ENCODE measurements at regions not wholly inside any gene's neighbourhood (a gene's known extent, or its start where the extent isn't known, plus 50 kb on each side); places are given as distances from the start of the nearest gene placed in this dataset.

DNA sequence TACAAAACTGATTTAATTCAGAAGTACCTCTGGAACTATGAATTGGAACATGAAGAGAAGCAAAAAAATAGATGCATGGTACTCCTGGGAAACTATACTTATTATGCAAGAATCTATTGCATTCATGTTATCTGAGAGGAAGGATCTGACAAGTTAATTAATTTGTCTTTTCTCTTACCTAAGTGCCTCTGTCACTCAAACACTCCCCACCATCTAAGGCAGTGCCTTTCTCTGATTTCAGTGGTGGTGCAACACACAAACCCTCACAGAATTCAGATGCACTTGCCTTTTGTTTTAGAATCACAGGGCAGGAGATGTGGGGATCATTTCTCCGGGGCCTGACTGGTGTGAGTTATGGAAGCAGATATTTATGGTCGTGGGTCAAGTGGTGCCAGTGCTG, 52.5 kb upstream of the C9orf72 start:
- Mint-ChIP-seq H3K4me3 (no peak overlapping the region), H3K36me3 (no peaks in the 10 kb centered on the region), H3K27ac (no peak overlapping the region), H3K9me3 (no peaks in the 10 kb centered on the region), H3K27me3 (ENCODE audit: low read depth in 3 of 3) (peaks cover 0 to 6% (median 4%) of the 10 kb centered on the region in 3 donors), H3K4me1 (no peaks in the 10 kb centered on the region)
- no peak for DNase-seq

DNA sequence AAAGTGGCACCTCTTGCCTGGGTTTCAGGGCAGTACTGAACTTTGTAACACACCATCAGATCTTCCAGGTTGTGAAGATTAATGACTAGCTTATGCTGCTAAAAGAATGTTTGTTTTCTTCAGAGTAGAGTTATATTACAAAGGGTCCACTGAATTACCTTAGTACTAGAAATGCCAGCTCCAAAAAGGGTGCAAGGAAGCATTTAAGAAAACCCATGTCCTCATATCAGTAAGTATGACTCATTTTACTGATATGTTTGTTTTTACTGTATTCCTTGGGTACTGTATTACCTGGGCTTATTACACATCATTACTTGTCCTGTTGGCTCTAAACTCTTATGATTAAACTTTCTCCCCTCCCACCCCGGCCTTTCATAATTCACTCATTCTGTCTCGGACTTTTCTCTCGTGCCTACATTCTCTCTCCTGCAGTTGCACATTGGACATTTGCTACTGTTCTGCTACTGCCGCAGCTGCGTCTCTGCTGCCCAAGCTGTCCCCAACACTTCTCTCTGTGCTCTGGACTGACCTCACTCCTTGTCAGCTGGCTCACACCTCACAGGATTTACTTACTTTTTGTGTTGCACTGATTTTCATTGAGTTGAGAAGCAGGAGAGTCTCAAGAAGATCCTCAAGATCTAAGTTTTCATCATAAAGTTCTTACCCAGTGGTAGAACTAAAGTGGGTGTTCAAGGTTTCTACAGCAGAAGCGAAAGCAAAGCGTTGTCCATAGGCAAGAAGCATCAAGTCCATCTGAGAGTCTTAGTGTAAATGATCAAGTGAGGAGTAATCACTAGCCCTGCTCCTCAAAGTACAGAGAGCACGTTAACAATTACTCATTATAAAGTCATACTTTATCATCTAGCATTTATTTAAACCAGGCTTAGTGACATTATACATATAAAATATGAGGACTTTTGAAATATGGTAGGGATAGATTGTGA, 53.2 kb upstream of the C9orf72 start:
- H3K4me3 Mint-ChIP-seq = no peak overlapping the region
- no peaks in the 10 kb centered on the region for H3K4me1 Mint-ChIP-seq
- H3K36me3 Mint-ChIP-seq = no peaks in the 10 kb centered on the region
- DNase-seq = no peak
- H3K27ac Mint-ChIP-seq = no peak overlapping the region
- H3K9me3 Mint-ChIP-seq = peaks cover 0 to 3% (median 0%) of the 10 kb centered on the region in 6 donors
- peaks cover 3 to 9% (median 6%) of the 10 kb centered on the region in 3 donors for H3K27me3 Mint-ChIP-seq (ENCODE audit: low read depth in 3 of 3)

DNA sequence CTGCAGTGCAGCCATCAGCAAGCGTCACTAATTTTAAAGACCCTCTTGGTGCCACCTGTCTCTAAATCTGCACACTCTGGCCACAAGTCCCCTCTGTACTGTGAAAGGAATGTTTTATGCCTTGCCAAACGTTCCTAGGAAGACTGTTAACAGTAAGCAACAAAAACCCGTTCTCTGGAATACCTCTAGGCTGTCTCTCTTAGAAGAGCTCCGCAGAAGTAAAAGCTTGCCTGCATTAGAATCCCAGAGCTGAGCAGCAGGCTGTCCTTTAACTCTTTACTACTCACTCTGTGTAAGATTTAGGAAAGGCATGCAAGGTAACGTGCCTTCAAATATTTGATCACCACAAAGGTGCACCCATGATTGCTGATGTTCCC, 53.9 kb upstream of the C9orf72 start:
- no peak overlapping the region for H3K4me3 Mint-ChIP-seq
- H3K27me3 Mint-ChIP-seq (ENCODE audit: low read depth in 3 of 3) = peaks cover 3 to 9% (median 6%) of the 10 kb centered on the region in 3 donors
- H3K9me3 Mint-ChIP-seq = peaks cover 0 to 5% (median 0%) of the 10 kb centered on the region in 6 donors
- H3K36me3 Mint-ChIP-seq = no peaks in the 10 kb centered on the region
- no peak overlapping the region for H3K27ac Mint-ChIP-seq
- no peaks in the 10 kb centered on the region for H3K4me1 Mint-ChIP-seq
- DNase-seq = no peak

DNA sequence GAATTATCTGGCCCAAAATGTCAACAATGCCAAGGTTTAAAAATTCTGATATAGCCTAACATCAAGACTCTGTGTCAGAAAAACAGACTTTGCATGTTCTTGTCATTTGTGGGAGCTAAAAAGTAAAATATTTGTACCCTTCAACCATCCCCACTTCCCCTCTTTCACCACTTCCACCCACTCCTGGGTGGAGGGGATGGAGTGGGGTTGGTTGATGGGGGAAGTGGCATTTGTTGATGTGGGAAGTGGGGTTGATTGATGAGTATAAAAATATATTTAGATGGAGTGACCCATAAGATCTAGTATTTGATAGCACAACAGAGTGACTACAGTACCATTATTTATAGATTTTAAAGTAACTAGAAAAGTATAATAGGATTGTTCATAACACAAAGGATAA, 55.0 kb upstream of the C9orf72 start:
- peaks cover 0 to 5% (median 0%) of the 10 kb centered on the region in 6 donors for H3K9me3 Mint-ChIP-seq
- H3K4me3 Mint-ChIP-seq = no peak overlapping the region
- no peaks in the 10 kb centered on the region for H3K4me1 Mint-ChIP-seq
- no peak for DNase-seq
- H3K27ac Mint-ChIP-seq = no peak overlapping the region
- H3K27me3 Mint-ChIP-seq (ENCODE audit: low read depth in 3 of 3) = peaks cover 3 to 9% (median 6%) of the 10 kb centered on the region in 3 donors
- H3K36me3 Mint-ChIP-seq = no peaks in the 10 kb centered on the region

DNA sequence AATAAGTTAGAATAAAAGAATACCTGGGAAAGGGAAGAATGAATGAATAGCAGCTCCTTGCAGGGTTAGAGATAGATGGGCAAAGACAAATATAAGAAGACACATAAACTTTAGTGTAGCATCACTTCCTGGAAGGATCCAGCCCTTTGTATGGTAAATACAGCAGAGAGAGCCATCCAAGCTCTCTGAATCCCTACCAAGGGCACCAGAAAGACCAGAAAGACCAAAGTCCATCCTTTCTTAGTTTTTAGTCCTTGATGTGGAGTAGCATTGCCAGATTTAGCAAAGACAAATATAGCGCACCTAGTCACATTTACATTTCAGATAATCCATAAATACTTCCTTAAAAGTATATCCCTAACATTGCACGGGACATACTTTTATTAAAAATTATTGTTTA, 56.1 kb upstream of the C9orf72 start:
- no peak overlapping the region for H3K27ac Mint-ChIP-seq
- H3K4me1 Mint-ChIP-seq = no peaks in the 10 kb centered on the region
- peaks cover 0 to 5% (median 0%) of the 10 kb centered on the region in 6 donors for H3K9me3 Mint-ChIP-seq
- H3K4me3 Mint-ChIP-seq = no peak overlapping the region
- DNase-seq = no peak
- H3K27me3 Mint-ChIP-seq (ENCODE audit: low read depth in 3 of 3) = peaks cover 3 to 9% (median 6%) of the 10 kb centered on the region in 3 donors
- H3K36me3 Mint-ChIP-seq = no peaks in the 10 kb centered on the region

DNA sequence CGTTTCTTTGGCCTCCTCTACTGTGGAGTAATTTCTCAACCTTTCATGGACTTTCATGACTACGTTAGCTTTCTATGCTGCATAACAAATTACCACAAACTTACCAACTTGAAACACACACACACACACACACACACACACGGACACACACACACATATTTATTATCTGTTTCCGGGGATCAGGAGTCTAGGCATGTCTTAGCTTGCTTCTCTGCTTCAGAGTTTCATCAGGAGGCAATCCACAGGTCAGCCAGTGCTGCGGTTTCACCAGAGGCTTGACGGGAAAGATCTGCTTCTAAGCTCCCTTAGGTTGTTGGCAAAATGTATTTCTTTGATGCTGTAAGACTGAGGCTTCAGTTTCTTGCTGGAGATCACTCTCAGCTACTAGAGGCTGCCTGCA, 59.0 kb upstream of the C9orf72 start:
- DNase-seq = no peak
- no peaks in the 10 kb centered on the region for H3K36me3 Mint-ChIP-seq
- H3K9me3 Mint-ChIP-seq = peaks cover 0 to 5% (median 0%) of the 10 kb centered on the region in 6 donors
- H3K27ac Mint-ChIP-seq = no peak overlapping the region
- peaks cover 3 to 6% (median 5%) of the 10 kb centered on the region in 3 donors for H3K27me3 Mint-ChIP-seq (ENCODE audit: low read depth in 3 of 3)
- no peaks in the 10 kb centered on the region for H3K4me1 Mint-ChIP-seq
- no peak overlapping the region for H3K4me3 Mint-ChIP-seq

DNA sequence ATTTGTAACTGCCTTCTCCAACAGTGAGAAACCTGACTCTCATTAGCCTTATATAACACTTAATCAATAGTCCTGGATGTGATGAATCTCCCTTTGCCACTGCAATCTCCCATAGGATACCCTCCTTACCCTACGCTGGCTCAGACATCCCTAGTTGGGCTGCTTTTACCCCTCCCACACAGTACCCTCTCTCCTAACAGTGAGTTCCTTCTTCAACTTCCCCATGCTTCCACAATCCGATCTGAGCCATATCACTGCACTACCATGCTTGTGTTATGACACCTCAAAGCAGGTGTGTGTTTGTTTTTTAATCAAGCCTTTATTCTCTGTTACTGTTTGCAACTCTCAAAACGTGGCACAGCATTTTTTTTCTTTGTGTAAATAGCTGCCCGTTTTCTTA, 60.5 kb upstream of the C9orf72 start:
- Mint-ChIP-seq H3K27me3 (ENCODE audit: low read depth in 3 of 3) (peaks cover 3 to 5% (median 5%) of the 10 kb centered on the region in 3 donors), H3K27ac (no peak overlapping the region), H3K9me3 (peaks cover 0 to 5% (median 0%) of the 10 kb centered on the region in 6 donors), H3K4me1 (no peaks in the 10 kb centered on the region), H3K4me3 (no peak overlapping the region), H3K36me3 (no peaks in the 10 kb centered on the region)
- no peak for DNase-seq

DNA sequence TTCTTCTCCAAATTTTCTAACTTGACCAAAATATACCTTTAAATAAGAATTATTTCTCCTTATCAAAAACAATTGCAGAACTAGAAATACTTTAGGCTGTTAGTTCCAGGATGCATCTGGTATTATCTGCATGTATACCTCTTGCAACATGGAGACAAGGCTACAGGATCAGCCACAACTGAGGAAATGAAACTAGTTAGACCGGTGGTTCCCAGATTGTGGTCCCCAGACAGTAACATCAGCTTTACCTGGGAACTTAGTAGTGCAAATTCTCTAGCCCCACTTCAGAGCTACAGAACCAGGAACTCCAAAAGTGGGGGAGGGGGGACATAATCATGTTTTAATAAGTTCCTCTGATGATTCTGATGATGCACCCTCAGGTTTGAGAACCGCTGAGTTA, 61.6 kb upstream of the C9orf72 start:
- no peak overlapping the region for H3K27ac Mint-ChIP-seq
- no peaks in the 10 kb centered on the region for H3K4me1 Mint-ChIP-seq
- no peak for DNase-seq
- no peak overlapping the region for H3K4me3 Mint-ChIP-seq
- no peaks in the 10 kb centered on the region for H3K36me3 Mint-ChIP-seq
- peaks cover 1 to 5% (median 3%) of the 10 kb centered on the region in 3 donors for H3K27me3 Mint-ChIP-seq (ENCODE audit: low read depth in 3 of 3)
- peaks cover 0 to 5% (median 0%) of the 10 kb centered on the region in 6 donors for H3K9me3 Mint-ChIP-seq

DNA sequence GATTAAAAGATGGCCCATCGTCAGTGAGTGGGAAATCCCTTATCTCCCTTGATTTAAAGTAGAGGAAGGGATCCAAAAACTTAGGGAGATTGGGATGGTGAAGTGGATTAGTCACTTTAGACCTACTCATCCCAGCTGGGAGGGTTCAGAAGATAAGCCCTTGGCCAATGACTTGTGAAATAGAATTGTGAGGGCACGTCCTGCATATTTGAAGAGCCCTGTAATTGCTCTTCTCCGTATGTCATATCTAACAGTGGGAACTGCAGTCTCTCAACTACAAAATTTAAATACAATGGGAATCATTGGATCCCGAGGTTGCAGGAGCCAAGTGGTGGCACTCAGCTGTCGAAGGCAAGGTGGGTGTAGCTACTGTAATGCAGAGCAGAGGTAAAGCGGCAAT, 65.4 kb upstream of the C9orf72 start:
- Mint-ChIP-seq H3K9me3 (no peaks in the 10 kb centered on the region), H3K4me1 (no peaks in the 10 kb centered on the region), H3K36me3 (no peaks in the 10 kb centered on the region), H3K4me3 (no peak overlapping the region), H3K27ac (no peak overlapping the region), H3K27me3 (ENCODE audit: low read depth in 3 of 3) (peaks cover 0 to 5% (median 0%) of the 10 kb centered on the region in 3 donors)
- no peak for DNase-seq

DNA sequence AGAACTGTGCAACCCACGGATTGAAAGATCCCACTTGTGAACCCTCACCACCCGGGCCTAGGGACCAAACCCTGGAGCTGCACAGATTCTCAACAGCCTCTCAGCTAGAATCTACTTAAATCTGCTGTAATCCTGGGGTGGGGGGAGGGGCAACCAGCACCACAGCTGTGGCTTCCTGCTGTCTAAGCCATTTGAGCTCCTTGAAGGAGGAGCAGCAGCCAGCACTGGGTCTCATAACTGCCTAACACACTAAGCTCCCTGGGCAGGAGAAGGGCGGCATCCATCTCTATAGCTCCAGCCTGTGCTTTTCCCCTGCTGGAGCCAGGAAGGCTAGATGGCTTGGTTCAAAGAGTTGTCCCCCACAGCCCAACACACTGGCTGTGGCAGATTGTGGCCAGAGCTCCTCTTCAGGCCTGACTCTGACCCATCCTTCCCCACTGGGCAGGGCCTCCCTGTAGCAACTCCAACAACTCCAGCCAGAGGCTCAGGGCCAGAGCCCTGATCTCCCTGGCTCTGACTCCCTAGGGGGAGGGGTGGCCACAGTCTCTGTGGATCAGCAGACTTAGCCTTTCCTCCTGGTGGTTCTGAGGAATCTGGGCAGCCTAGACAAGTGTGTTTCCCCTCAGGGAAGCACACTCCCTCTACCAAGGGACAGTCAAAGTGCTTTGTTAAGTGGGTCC, 72.0 kb upstream of the C9orf72 start:
- no peak for DNase-seq
- H3K9me3 Mint-ChIP-seq = peaks cover 0 to 2% (median 0%) of the 10 kb centered on the region in 6 donors
- no peaks in the 10 kb centered on the region for H3K4me1 Mint-ChIP-seq
- H3K27me3 Mint-ChIP-seq (ENCODE audit: low read depth in 3 of 3) = peaks cover 0 to 7% (median 5%) of the 10 kb centered on the region in 3 donors
- H3K36me3 Mint-ChIP-seq = no peaks in the 10 kb centered on the region
- no peak overlapping the region for H3K4me3 Mint-ChIP-seq
- no peak overlapping the region for H3K27ac Mint-ChIP-seq

DNA sequence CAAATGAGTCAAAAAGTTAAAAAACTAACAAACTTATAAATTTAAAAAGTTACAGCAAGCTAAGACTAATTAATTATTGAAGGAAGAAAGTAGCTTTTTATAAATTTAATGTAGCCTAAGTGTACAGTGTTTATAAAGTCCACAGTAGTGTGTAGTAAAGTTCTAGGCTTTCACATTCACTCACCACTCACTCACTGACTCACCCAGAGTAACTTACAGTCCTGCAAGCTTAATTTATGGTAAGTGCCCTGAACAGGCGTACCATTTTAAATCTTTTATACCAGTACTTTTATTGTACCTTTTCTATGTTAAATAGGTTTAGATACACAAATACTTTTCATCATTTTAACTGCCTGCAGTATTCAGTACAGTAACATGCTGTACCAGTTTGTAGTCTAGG, 80.0 kb upstream of the C9orf72 start:
- no peak overlapping the region for H3K27ac Mint-ChIP-seq
- H3K4me3 Mint-ChIP-seq = no peak overlapping the region
- H3K9me3 Mint-ChIP-seq = peaks cover 0 to 4% (median 2%) of the 10 kb centered on the region in 6 donors
- H3K27me3 Mint-ChIP-seq (ENCODE audit: low read depth in 3 of 3) = peaks cover 0 to under 1% (median 0%) of the 10 kb centered on the region in 3 donors
- no peaks in the 10 kb centered on the region for H3K4me1 Mint-ChIP-seq
- no peaks in the 10 kb centered on the region for H3K36me3 Mint-ChIP-seq
- no peak for DNase-seq

DNA sequence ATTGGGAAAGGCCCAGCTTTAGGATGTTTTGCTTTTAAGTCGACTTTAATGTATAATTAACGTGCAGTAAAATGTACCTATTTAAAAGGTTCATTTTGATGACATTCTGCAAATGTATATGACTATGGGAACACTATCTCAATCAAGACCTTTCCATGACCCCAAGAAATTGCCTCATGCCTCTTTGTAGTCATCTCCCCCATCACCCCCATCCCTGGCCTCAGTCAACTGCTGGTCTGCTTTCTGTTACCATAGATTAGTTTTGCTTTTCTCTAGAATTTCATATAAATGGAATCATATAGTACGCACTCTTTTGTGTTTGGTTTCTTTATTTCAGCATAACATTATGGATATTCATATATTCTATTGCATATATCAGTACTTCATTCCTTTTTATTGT, 80.7 kb upstream of the C9orf72 start:
- Mint-ChIP-seq H3K27ac (no peak overlapping the region), H3K4me3 (no peak overlapping the region), H3K4me1 (no peaks in the 10 kb centered on the region), H3K27me3 (ENCODE audit: low read depth in 3 of 3) (no peaks in the 10 kb centered on the region), H3K36me3 (no peaks in the 10 kb centered on the region), H3K9me3 (peaks cover 0 to 4% (median 1%) of the 10 kb centered on the region in 6 donors)
- no peak for DNase-seq

DNA sequence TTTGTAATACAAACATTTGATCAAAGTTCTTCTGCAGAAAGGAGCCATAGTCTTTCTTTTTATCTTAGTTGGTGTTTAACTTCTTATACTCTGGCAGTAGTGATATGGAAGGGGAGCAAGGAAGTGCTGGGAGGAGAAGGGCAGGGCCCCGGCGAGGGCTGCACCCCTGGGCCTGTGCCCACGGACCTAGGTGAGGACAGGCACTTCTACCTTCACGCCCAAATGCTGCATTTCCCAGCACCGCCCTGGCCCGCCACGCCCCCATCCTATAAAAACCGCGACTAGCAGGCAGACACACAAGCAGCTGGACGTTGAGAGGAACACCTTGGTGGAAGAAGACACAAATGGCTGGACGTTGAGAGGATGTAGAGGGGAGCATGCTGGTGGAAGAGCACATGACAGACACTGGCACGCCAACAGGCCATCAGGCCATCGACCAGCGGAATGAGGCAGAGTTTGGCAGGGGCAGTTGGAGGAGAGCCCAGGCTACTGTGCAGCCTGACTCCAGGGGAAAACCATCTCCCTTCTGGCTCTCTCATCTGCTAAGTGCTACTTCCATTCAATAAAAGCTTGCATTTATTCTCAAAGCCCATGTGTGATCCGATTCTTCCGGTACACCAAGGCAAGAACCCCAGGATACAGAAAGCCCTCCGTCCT, 81.5 kb upstream of the C9orf72 start:
- no peak overlapping the region for H3K27ac Mint-ChIP-seq
- H3K4me3 Mint-ChIP-seq = no peak overlapping the region
- peaks cover 0 to 4% (median 3%) of the 10 kb centered on the region in 6 donors for H3K9me3 Mint-ChIP-seq
- no peaks in the 10 kb centered on the region for H3K27me3 Mint-ChIP-seq (ENCODE audit: low read depth in 3 of 3)
- no peak for DNase-seq
- no peaks in the 10 kb centered on the region for H3K36me3 Mint-ChIP-seq
- no peaks in the 10 kb centered on the region for H3K4me1 Mint-ChIP-seq

DNA sequence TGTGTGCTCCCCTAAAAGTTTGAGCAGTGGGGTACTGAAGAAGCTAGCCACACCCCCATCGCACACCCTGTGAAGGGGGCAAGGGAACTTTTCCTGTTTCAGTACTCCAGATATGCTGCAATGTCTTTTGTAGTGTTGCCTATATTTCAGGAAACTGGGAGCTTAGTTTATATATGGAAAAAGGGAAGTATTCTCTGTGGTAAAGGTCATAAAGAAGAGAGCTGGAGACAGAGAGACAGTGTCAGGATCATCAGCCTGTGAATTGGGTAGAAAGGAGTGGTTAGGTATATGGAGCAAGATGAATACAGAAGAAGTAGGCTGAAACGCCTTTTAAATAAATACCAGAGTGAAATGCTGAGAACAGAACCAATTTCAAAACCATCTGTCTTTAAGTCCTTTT, 82.2 kb upstream of the C9orf72 start:
- DNase-seq = no peak
- no peaks in the 10 kb centered on the region for H3K36me3 Mint-ChIP-seq
- peaks cover 0 to 4% (median 3%) of the 10 kb centered on the region in 6 donors for H3K9me3 Mint-ChIP-seq
- peaks cover 0 to under 1% (median 0%) of the 10 kb centered on the region in 3 donors for H3K27me3 Mint-ChIP-seq (ENCODE audit: low read depth in 3 of 3)
- no peaks in the 10 kb centered on the region for H3K4me1 Mint-ChIP-seq
- H3K4me3 Mint-ChIP-seq = no peak overlapping the region
- H3K27ac Mint-ChIP-seq = no peak overlapping the region
